ENCODE measurements at regions not wholly inside any gene's neighbourhood (a gene's known extent, or its start where the extent isn't known, plus 50 kb on each side); places are given as distances from the start of the nearest gene placed in this dataset.
A peak's percentile ranks its signal among the peaks of the same experiment; 100 is the strongest.

DNA sequence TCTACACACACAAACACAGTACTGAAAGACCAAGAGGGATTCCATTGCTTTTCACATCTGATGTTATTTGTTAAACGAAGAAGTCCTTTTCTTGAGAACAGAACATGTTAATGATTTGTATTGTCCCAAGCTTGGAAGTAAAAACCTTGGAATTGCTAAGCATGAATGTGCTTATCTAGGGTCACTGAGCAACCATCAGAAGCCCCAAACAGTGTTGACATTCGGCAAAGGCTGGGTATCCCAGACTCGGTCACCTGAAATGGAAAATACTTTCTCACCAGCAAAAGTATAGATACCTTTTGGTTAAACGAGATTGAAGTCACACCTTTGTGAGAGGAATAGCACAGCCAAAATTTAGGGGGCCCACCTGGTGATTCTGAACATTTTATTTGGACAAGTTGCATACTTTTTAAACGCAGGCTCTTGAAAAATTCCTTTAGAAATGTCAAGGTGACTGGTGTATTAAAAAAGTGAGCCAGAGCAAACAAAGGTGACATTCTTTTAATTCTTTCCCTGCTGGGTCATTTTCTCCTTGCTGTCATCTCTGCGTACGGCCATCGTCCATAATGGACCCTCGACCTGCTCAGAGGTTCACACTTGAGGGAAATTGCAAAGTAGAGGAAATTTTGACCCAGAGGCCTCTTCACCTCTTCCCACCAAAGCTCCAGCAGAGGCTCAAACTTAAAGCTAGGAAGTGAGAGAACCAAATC is 95.8 kb upstream of the FOXA2 start:
- Histone ChIP-seq H3K4me3 (no peak overlapping the region), H3K9me3 (peaks cover 3% of the 10 kb centered on the region), H3K36me3 (ENCODE audit: insufficient read depth in 1 of 2, low read depth in 1 of 2) (no peaks in the 10 kb centered on the region), H3K27ac (no peak overlapping the region), H3K4me1 (no peaks in the 10 kb centered on the region), H3K27me3 (ENCODE audit: insufficient read depth in 3 of 3, low read length in 2 of 3) (peaks cover 0 to 4% (median 0%) of the 10 kb centered on the region in 3 donors)
- intact Hi-C loops (cut with DNase I) = loop anchor here in 1 of 2 donors (10.0 kb wide), 1 partner anchor 225 kb away; no protein-coding TSS in a partner anchor
- TF ChIP-seq, protein P1, sequence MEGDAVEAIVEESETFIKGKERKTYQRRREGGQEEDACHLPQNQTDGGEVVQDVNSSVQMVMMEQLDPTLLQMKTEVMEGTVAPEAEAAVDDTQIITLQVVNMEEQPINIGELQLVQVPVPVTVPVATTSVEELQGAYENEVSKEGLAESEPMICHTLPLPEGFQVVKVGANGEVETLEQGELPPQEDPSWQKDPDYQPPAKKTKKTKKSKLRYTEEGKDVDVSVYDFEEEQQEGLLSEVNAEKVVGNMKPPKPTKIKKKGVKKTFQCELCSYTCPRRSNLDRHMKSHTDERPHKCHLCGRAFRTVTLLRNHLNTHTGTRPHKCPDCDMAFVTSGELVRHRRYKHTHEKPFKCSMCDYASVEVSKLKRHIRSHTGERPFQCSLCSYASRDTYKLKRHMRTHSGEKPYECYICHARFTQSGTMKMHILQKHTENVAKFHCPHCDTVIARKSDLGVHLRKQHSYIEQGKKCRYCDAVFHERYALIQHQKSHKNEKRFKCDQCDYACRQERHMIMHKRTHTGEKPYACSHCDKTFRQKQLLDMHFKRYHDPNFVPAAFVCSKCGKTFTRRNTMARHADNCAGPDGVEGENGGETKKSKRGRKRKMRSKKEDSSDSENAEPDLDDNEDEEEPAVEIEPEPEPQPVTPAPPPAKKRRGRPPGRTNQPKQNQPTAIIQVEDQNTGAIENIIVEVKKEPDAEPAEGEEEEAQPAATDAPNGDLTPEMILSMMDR (IDR thresholded peaks at IDR 0.05) = no peak
- no peak for DNase-seq
- no peak for ATAC-seq
- WGBS, 3 donors = 69 to 76% (median 75%) methylated on average over 9 of the region's 9 CpGs

DNA sequence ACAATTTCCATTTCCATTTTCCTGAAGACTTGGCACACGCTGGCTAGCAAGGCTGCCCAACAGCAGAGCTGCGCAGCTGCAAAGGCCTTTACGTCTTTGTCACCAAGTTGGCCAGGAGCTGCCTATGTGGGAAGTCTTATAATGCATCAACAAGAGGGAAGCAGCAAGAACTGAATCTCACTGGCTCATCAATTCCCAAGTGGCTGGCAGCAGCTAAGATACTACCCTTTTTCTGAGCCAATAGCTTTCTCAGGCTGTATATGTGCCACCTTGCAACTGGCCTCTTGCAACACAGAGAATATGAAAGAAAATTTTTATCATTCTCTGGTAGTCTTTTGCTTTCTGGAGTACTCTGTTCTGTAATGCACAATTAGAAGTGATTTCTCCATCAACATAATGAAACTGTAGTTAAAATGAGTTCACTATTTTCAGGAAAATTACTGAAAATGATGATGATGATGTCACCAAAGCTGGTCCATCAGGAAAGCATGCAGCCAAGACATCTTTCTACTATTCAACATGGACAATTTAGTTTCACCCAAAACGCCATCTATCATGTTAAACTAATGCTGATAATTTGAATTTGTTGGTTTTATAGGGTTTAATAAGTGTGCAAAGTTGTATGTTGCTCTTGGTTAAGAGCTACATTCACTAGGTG is 97.3 kb upstream of the FOXA2 start:
- Histone ChIP-seq H3K27me3 (ENCODE audit: insufficient read depth in 3 of 3, low read length in 2 of 3) (peaks cover 0 to 3% (median 0%) of the 10 kb centered on the region in 3 donors), H3K9me3 (peaks cover 3% of the 10 kb centered on the region), H3K36me3 (ENCODE audit: insufficient read depth in 1 of 2, low read depth in 1 of 2) (no peaks in the 10 kb centered on the region), H3K4me3 (no peak overlapping the region), H3K4me1 (no peaks in the 10 kb centered on the region), H3K27ac (no peak overlapping the region)
- TF ChIP-seq, protein P1 (IDR thresholded peaks at IDR 0.05) = no peak
- ATAC-seq = no peak
- intact Hi-C loops (cut with DNase I) = loop anchor here in 1 of 2 donors (10.0 kb wide), 1 partner anchor 227 kb away; no protein-coding TSS in a partner anchor
- WGBS, 3 donors = 64 to 82% (median 80%) methylated on average over 4 of the region's 4 CpGs
- no peak for DNase-seq

DNA sequence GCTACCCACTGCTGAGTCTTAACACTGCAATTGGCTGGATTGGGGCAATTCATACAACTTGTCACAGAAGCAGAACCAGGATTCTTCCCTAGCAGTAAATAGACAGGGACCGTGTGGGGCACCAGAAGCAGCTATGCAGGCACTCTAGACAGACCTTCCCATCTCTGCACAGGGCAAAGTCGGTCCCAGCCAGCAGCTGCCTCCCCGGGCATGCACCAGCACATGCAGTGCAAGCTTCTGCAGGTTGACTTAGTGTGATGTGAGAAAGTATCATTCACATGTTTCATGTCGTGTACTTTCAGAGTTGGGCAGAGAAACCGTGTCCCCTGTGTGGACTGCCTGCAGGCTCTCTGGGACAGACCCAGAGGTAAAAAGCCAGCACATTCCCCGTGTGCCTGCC is 98.0 kb upstream of the FOXA2 start:
- Histone ChIP-seq H3K4me3 (no peak overlapping the region), H3K9me3 (peaks cover 3% of the 10 kb centered on the region), H3K4me1 (no peaks in the 10 kb centered on the region), H3K36me3 (ENCODE audit: insufficient read depth in 1 of 2, low read depth in 1 of 2) (no peaks in the 10 kb centered on the region), H3K27me3 (ENCODE audit: insufficient read depth in 3 of 3, low read length in 2 of 3) (peaks cover 0 to 3% (median 0%) of the 10 kb centered on the region in 3 donors), H3K27ac (no peak overlapping the region)
- intact Hi-C loops (cut with DNase I) = loop anchor here in 1 of 2 donors (10.0 kb wide), 1 partner anchor 228 kb away; no protein-coding TSS in a partner anchor
- no peak for ATAC-seq
- TF ChIP-seq, protein P1 (IDR thresholded peaks at IDR 0.05) = no peak
- WGBS, 3 donors = 69 to 78% (median 76%) methylated on average over 6 of the region's 6 CpGs
- DNase-seq = no peak

DNA sequence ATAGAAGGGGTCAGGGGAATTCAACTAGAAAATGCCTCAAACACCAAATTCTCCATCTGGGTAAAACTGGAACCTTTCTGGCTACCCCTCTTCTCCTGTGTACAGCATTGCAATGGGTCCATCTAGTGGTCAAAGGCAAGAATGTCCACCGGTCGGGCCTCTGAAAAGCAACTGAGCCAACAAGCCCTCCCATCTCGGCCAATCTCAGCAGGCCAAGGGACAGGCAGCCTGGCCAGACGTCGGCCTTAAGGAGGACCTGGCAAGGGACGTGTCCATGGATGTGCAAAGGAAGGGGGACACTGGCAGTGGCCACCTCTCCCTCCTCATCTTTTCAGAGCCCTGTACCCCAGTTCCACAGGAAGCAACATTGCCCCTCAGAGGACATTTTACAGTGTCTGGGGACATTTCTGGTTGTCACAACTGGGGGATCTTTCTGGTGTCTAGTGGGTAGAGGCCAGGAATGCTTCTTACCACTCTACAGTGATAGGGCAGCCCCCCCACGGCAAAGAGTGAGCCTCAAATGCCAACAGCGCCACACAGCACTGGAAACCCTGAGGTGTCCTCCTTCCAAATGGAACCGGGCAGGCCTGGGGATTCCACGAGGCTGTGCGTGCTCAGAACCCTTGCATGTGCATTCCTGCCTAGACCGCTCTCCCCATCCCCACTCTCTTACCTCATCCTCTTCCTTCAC is 99.8 kb upstream of the FOXA2 start:
- ATAC-seq = peak; percentile 77 to 92 (median 84)
- intact Hi-C loops (cut with DNase I) = loop anchor here (2.0 to 10.0 kb wide), 3 partner anchors 229 to 347 kb away; no protein-coding TSS in a partner anchor
- Histone ChIP-seq H3K9me3 (no peaks in the 10 kb centered on the region), H3K4me1 (no peaks in the 10 kb centered on the region), H3K36me3 (ENCODE audit: insufficient read depth in 1 of 2, low read depth in 1 of 2) (no peaks in the 10 kb centered on the region), H3K27me3 (ENCODE audit: insufficient read depth in 3 of 3, low read length in 2 of 3) (no peaks in the 10 kb centered on the region), H3K27ac (no peak overlapping the region), H3K4me3 (no peak overlapping the region)
- TF ChIP-seq, protein P1 (IDR thresholded peaks at IDR 0.05) = peak; percentile 79
- WGBS, 3 donors = 27 to 34% (median 30%) methylated on average over 12 of the region's 12 CpGs
- peak; percentile 37 to 69 for DNase-seq

Measured in psoas muscle (tissue), 7 donors.